ENCODE measurements at regions not wholly inside any gene's neighbourhood (a gene's known extent, or its start where the extent isn't known, plus 50 kb on each side); places are given as distances from the start of the nearest gene placed in this dataset.
"Not testable (repeated sequence)": the region's sequence is repeated elsewhere in the genome, so short reads cannot be mapped to it uniquely, and the experiment has no call there.

GRCh38 chr7:75201606-75202079 is 109.3 kb downstream of the GTF2IRD2B start:
- DNase-seq, result not testable (repeated sequence)
- ATAC-seq, result peak; percentile 57

GRCh38 chr7:75205367-75206085 is 113.1 kb downstream of the GTF2IRD2B start:
- DNase-seq; intact Hi-C loops (cut with DNase I, micrococcal nuclease); ATAC-seq: not testable (repeated sequence)

More at GRCh38 chr7:75201606-75202079, 109.3 kb downstream of the GTF2IRD2B start:
- intact Hi-C loops (cut with DNase I, micrococcal nuclease), result not testable (repeated sequence)

DNA sequence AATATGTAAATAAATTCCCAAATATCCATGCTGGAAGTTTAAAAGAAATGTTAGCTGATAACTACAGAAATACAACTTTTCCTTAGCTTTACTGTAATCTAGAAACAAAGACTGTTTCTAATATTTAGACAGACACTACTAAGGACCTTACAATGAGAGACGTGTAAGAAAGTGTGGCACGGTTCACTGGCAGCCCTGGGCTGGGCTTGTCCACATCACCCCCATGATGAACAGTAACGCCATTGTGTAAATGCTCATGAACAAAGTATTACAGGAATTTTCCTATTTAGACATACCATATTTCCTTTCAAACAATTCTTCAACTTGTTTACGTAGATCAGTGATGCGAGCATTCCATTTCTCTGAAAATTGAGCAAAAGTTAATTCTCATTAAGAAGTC is 123.1 kb downstream of the GTF2IRD2B start:
- intact Hi-C loops (cut with DNase I, micrococcal nuclease); ATAC-seq; DNase-seq: not testable (repeated sequence)

- intact Hi-C loops (cut with DNase I, micrococcal nuclease); DNase-seq; ATAC-seq: not testable (repeated sequence)
These were observed 124.6 kb downstream of the GTF2IRD2B start for GRCh38 chr7:75216963-75217362.

- ATAC-seq, result peak; percentile 97
- DNase-seq; intact Hi-C loops (cut with DNase I, micrococcal nuclease): not testable (repeated sequence)
These were observed 133.7 kb downstream of the GTF2IRD2B start for GRCh38 chr7:75226102-75226501.

GRCh38 chr7:75229558-75229957 is 137.2 kb downstream of the GTF2IRD2B start:
- intact Hi-C loops (cut with DNase I, micrococcal nuclease), result not testable (repeated sequence)

DNA sequence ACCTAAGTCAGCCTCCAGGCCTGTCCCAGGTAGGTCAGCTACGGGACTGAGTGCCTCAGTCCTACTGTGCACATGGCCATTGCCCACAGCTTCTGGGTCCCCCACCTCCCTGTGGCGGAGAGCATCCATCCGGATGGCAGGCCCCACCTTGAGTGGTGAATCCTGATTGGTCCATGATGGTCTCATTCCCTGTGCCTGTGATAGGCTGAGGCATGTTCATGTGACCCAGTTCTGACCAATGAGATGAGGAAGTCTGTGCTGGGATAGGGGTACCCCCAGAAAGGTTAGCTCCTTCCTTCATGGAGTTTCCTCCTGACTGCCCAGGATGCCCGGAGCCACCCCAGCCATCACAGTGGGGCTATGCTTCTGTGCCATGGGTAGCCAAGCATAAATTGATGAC is 138.2 kb downstream of the GTF2IRD2B start:
- intact Hi-C loops (cut with DNase I, micrococcal nuclease); DNase-seq; ATAC-seq: not testable (repeated sequence)

More at GRCh38 chr7:75229558-75229957, 137.2 kb downstream of the GTF2IRD2B start:
- ATAC-seq, DNase-seq: not testable (repeated sequence)

- intact Hi-C loops (cut with DNase I, micrococcal nuclease); DNase-seq: not testable (repeated sequence)
- ATAC-seq, result peak; percentile 32
These were observed 142.9 kb downstream of the GTF2IRD2B start for GRCh38 chr7:75235092-75235826.

- intact Hi-C loops (cut with DNase I, micrococcal nuclease); ATAC-seq; DNase-seq: not testable (repeated sequence)
These were observed 143.4 kb downstream of the GTF2IRD2B start for GRCh38 chr7:75235827-75236167.

GRCh38 chr7:75237255-75238187 is 145.1 kb downstream of the GTF2IRD2B start:
- peak in 1 of 2 donors; percentile 48 for DNase-seq
- ATAC-seq, result peak; percentile 92

GRCh38 chr7:75238309-75238708 is 145.9 kb downstream of the GTF2IRD2B start:
- ATAC-seq; DNase-seq; intact Hi-C loops (cut with DNase I, micrococcal nuclease): not testable (repeated sequence)

More at GRCh38 chr7:75237255-75238187, 145.1 kb downstream of the GTF2IRD2B start:
- intact Hi-C loops (cut with DNase I, micrococcal nuclease), result not testable (repeated sequence)

GRCh38 chr7:75243638-75244037 is 151.2 kb downstream of the GTF2IRD2B start:
- DNase-seq; intact Hi-C loops (cut with DNase I, micrococcal nuclease); ATAC-seq: not testable (repeated sequence)

GRCh38 chr7:75248216-75248615 is 147.2 kb upstream of the TRIM73 start:
- DNase-seq; ATAC-seq; intact Hi-C loops (cut with DNase I, micrococcal nuclease): not testable (repeated sequence)

DNA sequence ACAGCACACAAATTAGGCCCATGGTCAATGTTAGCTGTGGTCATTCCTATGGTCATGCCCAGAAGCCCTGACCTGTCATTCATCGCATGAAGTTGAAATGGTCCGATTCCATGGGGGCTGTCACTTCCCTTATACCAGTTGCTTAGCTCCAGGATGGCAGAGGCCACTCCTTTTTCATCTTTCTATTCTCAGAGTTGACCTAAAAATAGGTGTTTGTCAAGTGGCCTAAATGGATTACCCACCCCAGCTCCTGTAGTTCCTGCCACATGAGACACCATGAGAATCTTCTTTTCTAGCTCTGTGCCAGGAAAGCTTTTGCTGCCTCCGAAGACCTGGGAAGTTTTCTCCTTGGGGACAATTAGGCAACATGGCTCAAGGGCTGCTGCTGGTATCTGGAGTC is 141.2 kb upstream of the TRIM73 start:
- ATAC-seq; intact Hi-C loops (cut with DNase I, micrococcal nuclease); DNase-seq: not testable (repeated sequence)

- ATAC-seq; intact Hi-C loops (cut with DNase I, micrococcal nuclease); DNase-seq: not testable (repeated sequence)
These were observed 138.0 kb upstream of the TRIM73 start for GRCh38 chr7:75257442-75257841.

DNA sequence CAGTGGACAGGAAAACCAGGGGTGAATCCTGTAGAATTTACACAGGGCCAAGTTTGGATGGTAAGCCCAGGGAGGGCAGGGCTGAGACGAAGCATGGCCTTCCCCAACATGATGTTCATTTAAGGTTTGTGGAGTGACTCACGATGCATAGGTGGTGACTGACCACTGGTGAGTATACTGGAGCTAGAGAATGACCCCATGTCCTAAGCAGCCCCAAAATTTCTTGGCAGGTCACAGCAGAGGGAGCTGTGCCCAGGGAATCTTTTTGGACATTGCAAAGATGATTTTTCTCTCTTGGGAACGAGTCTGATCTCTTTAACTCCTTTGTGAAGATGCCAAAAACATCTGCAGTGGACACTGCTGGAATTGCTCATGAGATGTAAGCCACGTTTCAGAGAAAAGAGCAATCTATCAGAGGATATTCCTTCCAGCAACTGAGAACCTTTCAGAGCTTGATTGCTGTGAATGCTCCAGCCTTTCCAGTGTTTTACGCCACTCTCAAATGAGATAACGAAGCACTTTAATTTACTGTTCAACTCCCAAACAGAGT is 135.9 kb upstream of the TRIM73 start:
- intact Hi-C loops (cut with DNase I, micrococcal nuclease); ATAC-seq; DNase-seq: not testable (repeated sequence)

- ATAC-seq; DNase-seq; intact Hi-C loops (cut with DNase I, micrococcal nuclease): not testable (repeated sequence)
These were observed 133.8 kb upstream of the TRIM73 start for GRCh38 chr7:75261660-75262059.

DNA sequence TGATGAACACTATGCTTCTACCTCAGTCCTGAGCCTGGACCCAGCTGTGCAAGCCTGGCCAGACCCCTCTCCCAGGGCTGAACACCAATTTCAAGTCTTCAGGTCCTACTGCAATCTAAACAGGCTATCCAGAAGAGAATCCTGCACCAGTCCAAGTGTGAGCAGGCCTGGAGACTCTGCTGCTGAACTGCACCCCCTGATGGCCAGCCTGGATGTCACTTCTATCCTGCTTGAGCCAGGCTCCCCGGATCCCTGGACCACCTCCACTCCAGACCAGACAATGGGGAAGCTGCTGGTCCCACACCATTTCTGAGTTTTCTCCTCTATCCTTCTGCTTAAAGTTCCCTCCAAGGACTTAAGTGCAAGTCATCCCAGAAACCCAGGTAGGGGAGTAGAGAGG is 127.3 kb upstream of the TRIM73 start:
- intact Hi-C loops (cut with DNase I, micrococcal nuclease); DNase-seq: not testable (repeated sequence)
- ATAC-seq, result peak; percentile 77
